Smooth muscle cell (in vitro differentiated cells): ENCODE measurements at regions not wholly inside any gene's neighbourhood (a gene's known extent, or its start where the extent isn't known, plus 50 kb on each side); places are given as distances from the start of the nearest gene placed in this dataset.

Experiments
- DNase-seq: peaks from one replicate; lab custom pipeline; 2025; ENCODE audit not compliant: unreplicated experiment; lab: John Stamatoyannopoulos, UW
- H2AFZ ChIP-seq: fragments of 200-600 bp; sonication (generic); 2 replicates; pipeline ENCODE4 v1.6.0; 2016; ENCODE audit warnings: antibody characterized with exemption, low read depth, mild to moderate bottlenecking
- H3F3A ChIP-seq: fragments of 200-600 bp; sonication (generic); 2 replicates; pipeline ENCODE4 v1.6.0; 2017; ENCODE audit warnings: antibody characterized with exemption, low read depth
- H3K27ac ChIP-seq: fragments of 200-600 bp; sonication (generic); 2 replicates; pipeline ENCODE4 v1.5.1; 2016; ENCODE audit warnings: low read depth, mild to moderate bottlenecking
- H3K27me3 ChIP-seq: fragments of 200-600 bp; sonication (generic); 2 replicates; pipeline ENCODE4 v1.6.1; 2016; ENCODE audit warnings: low read depth, mild to moderate bottlenecking
- H3K36me3 ChIP-seq: fragments of 200-600 bp; sonication (generic); 2 replicates; pipeline ENCODE4 v1.5.1; 2016; ENCODE audit warnings: low read depth
- H3K4me1 ChIP-seq: fragments of 200-600 bp; sonication (generic); 2 replicates; pipeline ENCODE4 v1.5.1; 2016; ENCODE audit warnings: low read depth
- H3K4me2 ChIP-seq: fragments of 200-600 bp; sonication (generic); 2 replicates; pipeline ENCODE4 v1.6.0; 2016; ENCODE audit warnings: mild to moderate bottlenecking
- H3K4me3 ChIP-seq: fragments of 200-600 bp; sonication (generic); 2 replicates; pipeline ENCODE4 v1.5.1; 2016; ENCODE audit warnings: mild to moderate bottlenecking
- H3K79me2 ChIP-seq: fragments of 200-600 bp; sonication (generic); 2 replicates; pipeline ENCODE4 v1.6.0; 2016; ENCODE audit warnings: low read depth, mild to moderate bottlenecking
- H3K9ac ChIP-seq: fragments of 200-600 bp; sonication (generic); 2 replicates; pipeline ENCODE4 v1.6.0; 2016; ENCODE audit warnings: low read depth
- H3K9me3 ChIP-seq: fragments of 200-600 bp; sonication (generic); replicated peaks from 2 replicates; pipeline ENCODE4 v1.5.1; 2016; ENCODE audit warnings: low read depth
- H4K20me1 ChIP-seq: fragments of 200-600 bp; sonication (generic); 2 replicates; pipeline ENCODE4 v1.6.0; 2016; ENCODE audit warnings: low read depth
- WGBS: methylation state at CpG from one replicate; pipeline ENCODE4 v1.1.7; 2016; ENCODE audit warnings: low lambda C conversion rate; 5-methylcytosine and 5-hydroxymethylcytosine counted together
- TF ChIP-seq, protein P1 (sequence below): fragments of 200-600 bp; sonication (generic); IDR thresholded peaks from 2 replicates; pipeline ENCODE4 v1.5.1; 2017; ENCODE audit warnings: borderline replicate concordance, mild to moderate bottlenecking, antibody characterized with exemption; ENCODE audit not compliant: insufficient read depth, poor library complexity, severe bottlenecking

- TF ChIP-seq, protein P1, sequence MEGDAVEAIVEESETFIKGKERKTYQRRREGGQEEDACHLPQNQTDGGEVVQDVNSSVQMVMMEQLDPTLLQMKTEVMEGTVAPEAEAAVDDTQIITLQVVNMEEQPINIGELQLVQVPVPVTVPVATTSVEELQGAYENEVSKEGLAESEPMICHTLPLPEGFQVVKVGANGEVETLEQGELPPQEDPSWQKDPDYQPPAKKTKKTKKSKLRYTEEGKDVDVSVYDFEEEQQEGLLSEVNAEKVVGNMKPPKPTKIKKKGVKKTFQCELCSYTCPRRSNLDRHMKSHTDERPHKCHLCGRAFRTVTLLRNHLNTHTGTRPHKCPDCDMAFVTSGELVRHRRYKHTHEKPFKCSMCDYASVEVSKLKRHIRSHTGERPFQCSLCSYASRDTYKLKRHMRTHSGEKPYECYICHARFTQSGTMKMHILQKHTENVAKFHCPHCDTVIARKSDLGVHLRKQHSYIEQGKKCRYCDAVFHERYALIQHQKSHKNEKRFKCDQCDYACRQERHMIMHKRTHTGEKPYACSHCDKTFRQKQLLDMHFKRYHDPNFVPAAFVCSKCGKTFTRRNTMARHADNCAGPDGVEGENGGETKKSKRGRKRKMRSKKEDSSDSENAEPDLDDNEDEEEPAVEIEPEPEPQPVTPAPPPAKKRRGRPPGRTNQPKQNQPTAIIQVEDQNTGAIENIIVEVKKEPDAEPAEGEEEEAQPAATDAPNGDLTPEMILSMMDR, result no peak
- H3F3A ChIP-seq, result no peaks in the 10 kb centered on the region
- DNase-seq, result no peak
- no peak overlapping the region for H3K27ac ChIP-seq
- H3K79me2 ChIP-seq, result no peaks in the 10 kb centered on the region
- peaks cover 7% of the 10 kb centered on the region for H3K27me3 ChIP-seq
- no peak overlapping the region for H3K9ac ChIP-seq
- 78% methylated on average over 6 of the region's 6 CpGs for WGBS
- no peaks in the 10 kb centered on the region for H3K4me1 ChIP-seq
- H3K9me3 ChIP-seq, result no peaks in the 10 kb centered on the region
- H2AFZ ChIP-seq, result no peak overlapping the region
- no peaks in the 10 kb centered on the region for H4K20me1 ChIP-seq
- no peaks in the 10 kb centered on the region for H3K36me3 ChIP-seq
- H3K4me2 ChIP-seq, result no peak overlapping the region
- no peak overlapping the region for H3K4me3 ChIP-seq
Observed at GRCh38 chr2:7420530-7420929, 503.3 kb downstream of the RNF144A start.

- Histone ChIP-seq H3K36me3 (no peaks in the 10 kb centered on the region), H3K27ac (no peak overlapping the region), H4K20me1 (no peaks in the 10 kb centered on the region), H3K4me3 (no peak overlapping the region), H3K27me3 (peaks cover 7% of the 10 kb centered on the region), H3K4me2 (no peak overlapping the region), H3F3A (no peaks in the 10 kb centered on the region), H3K9me3 (no peaks in the 10 kb centered on the region), H3K79me2 (no peaks in the 10 kb centered on the region), H3K4me1 (no peaks in the 10 kb centered on the region), H2AFZ (no peak overlapping the region), H3K9ac (no peak overlapping the region)
- WGBS, result 81% methylated on average over 4 of the region's 4 CpGs
- TF ChIP-seq, protein P1, result no peak
- DNase-seq, result no peak
Observed at GRCh38 chr2:7424481-7424880, 507.3 kb downstream of the RNF144A start.

DNA sequence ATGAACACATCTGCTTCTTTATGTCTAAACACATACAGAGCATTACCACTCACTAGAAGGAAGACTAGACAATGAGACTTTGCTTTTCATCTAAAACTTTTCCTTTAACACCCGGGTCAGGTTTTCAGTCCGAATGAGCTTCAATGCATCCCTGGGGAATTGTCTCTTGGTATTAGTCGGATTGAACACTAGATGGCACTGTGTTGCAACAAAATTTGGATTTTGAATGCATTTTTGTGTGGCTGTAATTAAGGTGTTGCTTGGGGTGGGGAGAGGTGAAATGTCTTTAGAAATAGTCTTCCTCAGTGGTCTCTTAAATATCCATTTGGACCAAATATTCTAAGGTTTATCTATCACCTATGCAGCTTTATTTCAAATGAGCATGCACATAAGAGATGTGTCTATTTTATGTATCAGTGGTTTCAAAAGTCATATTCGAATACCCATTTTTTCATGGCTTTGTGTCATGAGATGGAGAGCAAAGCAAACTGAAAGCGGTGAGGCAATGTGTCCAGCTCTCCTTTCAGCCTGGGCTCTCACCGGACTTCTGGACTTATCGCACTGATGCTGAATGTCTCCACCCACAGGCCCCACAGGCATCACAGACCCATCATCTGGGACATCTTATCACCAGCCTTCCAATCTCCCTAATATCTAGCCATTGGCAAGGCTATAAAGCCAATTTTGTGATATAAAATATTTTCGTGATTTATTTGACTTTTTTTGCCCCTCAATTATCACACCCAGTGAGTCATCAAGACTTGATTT, 510.3 kb downstream of the RNF144A start:
- Histone ChIP-seq H3K4me2 (no peak overlapping the region), H3K9ac (no peak overlapping the region), H3K79me2 (no peaks in the 10 kb centered on the region), H3K4me3 (no peak overlapping the region), H2AFZ (no peak overlapping the region), H3F3A (no peaks in the 10 kb centered on the region), H3K27ac (no peak overlapping the region), H3K27me3 (no peaks in the 10 kb centered on the region), H3K4me1 (peaks cover 11% of the 10 kb centered on the region), H3K9me3 (no peaks in the 10 kb centered on the region), H4K20me1 (no peaks in the 10 kb centered on the region), H3K36me3 (no peaks in the 10 kb centered on the region)
- TF ChIP-seq, protein P1, result peak; percentile 70
- WGBS, result 57% methylated on average over 8 of the region's 8 CpGs
- DNase-seq, result no peak
